Lower leg skin (tissue), 4 donors: ENCODE measurements at regions not wholly inside any gene's neighbourhood (a gene's known extent, or its start where the extent isn't known, plus 50 kb on each side); places are given as distances from the start of the nearest gene placed in this dataset.

Source experiments
- DNase-seq, 2 donors: peaks; one replicate each; pipeline ENCODE4 v3.0.0-alpha.2; 2019; ENCODE audit warnings: low spot score in 2 of 2
- H3K4me3 ChIP-seq: fragments of 200-600 bp; sonication (generic); 2 replicates; pipeline ENCODE4 v1.5.1; 2017; ENCODE audit warnings: mild to moderate bottlenecking, low read depth; ENCODE audit not compliant: poor library complexity, severe bottlenecking
- CTCF ChIP-seq, 3 donors: fragments of 450-650 bp; IDR thresholded peaks; one replicate each; pipeline ENCODE4 v1.5.1; 2016; ENCODE audit warnings: antibody characterized with exemption in 3 of 3, mild to moderate bottlenecking in 3 of 3, moderate library complexity in 2 of 3
- POLR2A ChIP-seq, 2 donors: fragments of 450-650 bp; IDR thresholded peaks; one replicate each; pipeline ENCODE4 v1.6.1; 2016 to 2017; ENCODE audit warnings: antibody characterized with exemption in 2 of 2, mild to moderate bottlenecking in 1 of 2, moderate library complexity in 1 of 2
- WGBS, 2 donors: methylation state at CpG; one replicate each; pipeline ENCODE4 v1.1.5; 2018; 5-methylcytosine and 5-hydroxymethylcytosine counted together
- intact Hi-C: fragments of 100-400 bp; cut with DNase I; formaldehyde crosslinking; loops from one replicate; pipeline ENCODE4 v1.15.0; 2023; ENCODE audit warnings: low total_unique reads

GRCh38 chr9:15113288-15113687 is 193.7 kb downstream of the TTC39B start:
- no peak for DNase-seq
- TF ChIP-seq POLR2A (IDR thresholded peaks at IDR 0.05): no peak
- no peak for TF ChIP-seq CTCF (IDR thresholded peaks at IDR 0.05)
- H3K4me3 ChIP-seq: no peak overlapping the region
- intact Hi-C loops: no loop called here

- intact Hi-C loops: no loop called here
- TF ChIP-seq POLR2A (IDR thresholded peaks at IDR 0.05) (no peak), CTCF (IDR thresholded peaks at IDR 0.05) (no peak)
- H3K4me3 ChIP-seq: no peak overlapping the region
- DNase-seq: no peak
Observed at GRCh38 chr9:15111071-15111470, 195.9 kb downstream of the TTC39B start.

GRCh38 chr9:15104826-15105420 is 194.7 kb upstream of the FREM1 start:
- TF ChIP-seq CTCF (IDR thresholded peaks at IDR 0.05): no peak
- no peak for TF ChIP-seq POLR2A (IDR thresholded peaks at IDR 0.05)
- WGBS, 2 donors: 32% methylated on average over 4 of the region's 4 CpGs
- H3K4me3 ChIP-seq: no peak overlapping the region
- DNase-seq: no peak
- intact Hi-C loops: no loop called here

GRCh38 chr9:15103290-15103689 is 193.1 kb upstream of the FREM1 start:
- no peak for DNase-seq
- no peak overlapping the region for H3K4me3 ChIP-seq
- no peak for TF ChIP-seq POLR2A (IDR thresholded peaks at IDR 0.05)
- TF ChIP-seq CTCF (IDR thresholded peaks at IDR 0.05): no peak
- 56 to 61% methylated on average over 3 of the region's 3 CpGs for WGBS, 2 donors
- intact Hi-C loops: no loop called here

GRCh38 chr9:15101095-15101494 is 190.9 kb upstream of the FREM1 start:
- DNase-seq: no peak
- no peak overlapping the region for H3K4me3 ChIP-seq
- no peak for TF ChIP-seq CTCF (IDR thresholded peaks at IDR 0.05)
- intact Hi-C loops: no loop called here
- WGBS, 2 donors: 57 to 62% methylated on average over 7 of the region's 7 CpGs

DNA sequence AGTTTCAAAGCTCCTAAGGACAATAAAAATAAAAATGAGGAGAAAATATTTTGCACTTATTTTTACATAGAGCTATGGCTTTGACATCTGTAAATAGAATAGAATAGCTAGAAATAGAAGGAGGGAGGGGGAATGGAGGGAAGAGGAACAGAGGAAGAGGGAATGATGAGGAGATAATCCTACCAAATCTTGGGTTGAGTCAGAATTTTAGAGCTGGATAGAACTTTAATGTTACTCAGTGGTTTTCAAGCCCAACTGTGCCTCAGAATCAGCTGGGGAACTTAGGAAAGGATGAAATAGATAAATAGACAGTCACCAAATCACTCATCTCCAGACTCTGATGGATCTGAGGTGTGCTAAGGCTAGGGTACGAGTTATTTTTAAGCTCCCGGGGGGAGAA is 190.3 kb upstream of the FREM1 start:
- DNase-seq: no peak
- 43 to 44% methylated on average over 2 of the region's 2 CpGs for WGBS, 2 donors

More for the DNA sequence above, 190.3 kb upstream of the FREM1 start:
- intact Hi-C loops: no loop called here
- H3K4me3 ChIP-seq: no peak overlapping the region
- TF ChIP-seq POLR2A (IDR thresholded peaks at IDR 0.05) (no peak), CTCF (IDR thresholded peaks at IDR 0.05) (no peak)
